HepG2 (cell line): ENCODE measurements at regions not wholly inside any gene's neighbourhood (a gene's known extent, or its start where the extent isn't known, plus 50 kb on each side); places are given as distances from the start of the nearest gene placed in this dataset.

Experiments used
- ATAC-seq: fragments of 200-7000 bp; cut with Tn5 transposase; 3 replicates; pipeline ENCODE4 v1.9.1; 2020; ENCODE audit warnings: mild to moderate bottlenecking, moderate library complexity
- BruUV-seq: library from RNA; stranded (reverse); fragments of 400-500 nt; replicated peaks from 2 replicates; lab custom pipeline; 2021; lab: Mats Ljungman, UMichigan
- CTCF ChIA-PET: fragments of 300-600 bp; formaldehyde crosslinking; extraction: SDS; loops from one replicate; lab custom pipeline; 2021; ENCODE audit warnings: low total read pairs, inconsistent platforms, low intra/inter-chr PET ratio; lab: Yijun Ruan, JAX
- POLR2A ChIA-PET: fragments of 350-600 bp; sonication (Branson Sonifier 250); formaldehyde crosslinking; loops from one replicate; lab custom pipeline; 2020; ENCODE audit warnings: antibody characterized with exemption, inconsistent platforms; lab: Yijun Ruan, JAX
- DNase-seq: peaks from one replicate; pipeline ENCODE4 v3.0.0-alpha.2; 2015; ENCODE audit warnings: low spot score
- FAIRE-seq: peaks from 3 replicates; lab custom pipeline; 2011; peaks lifted over from hg19 to GRCh38; lab: Jason Lieb, UNC
- H2AFZ ChIP-seq: one replicate; pipeline ENCODE4 v1.6.1; 2011; ENCODE audit warnings: low read length, inconsistent platforms
- H3K27ac ChIP-seq: fragments of 300-600 bp; 3 replicates; pipeline ENCODE4 v1.8.0; 2011; ENCODE audit warnings: mixed run types, mild to moderate bottlenecking, mixed read lengths, low read length, inconsistent platforms; ENCODE audit not compliant: insufficient read depth; ENCODE audit errors: extremely low read length
- H3K27me3 ChIP-seq, 2 experiments: fragments of 200-600 bp in 1 of 2; 2 replicates in 1 of 2; 3 replicates in 1 of 2; pipeline versions ENCODE4 v1.6.0 to v1.8.0; 2011; ENCODE audit warnings: low read length in 2 of 2, mild to moderate bottlenecking in 2 of 2, moderate library complexity in 2 of 2, inconsistent platforms in 1 of 2; ENCODE audit not compliant: insufficient read depth in 2 of 2, control insufficient read depth in 1 of 2
- H3K36me3 ChIP-seq, 2 experiments: fragments of 200-600 bp in 1 of 2; replicated peaks in 1 of 2; 2 replicates in 1 of 2; 3 replicates in 1 of 2; pipeline versions ENCODE4 v1.5.1 to v1.8.0; 2011; ENCODE audit warnings: low read length in 2 of 2, inconsistent platforms in 1 of 2; ENCODE audit not compliant: insufficient read depth in 2 of 2, control insufficient read depth in 1 of 2
- H3K4me1 ChIP-seq: 2 replicates; pipeline ENCODE4 v1.5.1; 2012; ENCODE audit warnings: low read length, inconsistent platforms; ENCODE audit not compliant: insufficient read depth
- H3K4me2 ChIP-seq: 2 replicates; pipeline ENCODE4 v1.6.0; 2011; ENCODE audit warnings: low read depth, low read length, inconsistent platforms
- H3K4me3 ChIP-seq, 3 experiments: fragments of 200-600 bp in 1 of 3; sonication (generic), shearing (Covaris generic) in 1 of 3; replicated peaks in 1 of 3; 2 replicates each; pipeline ENCODE4 v1.5.1; 2011 to 2016; ENCODE audit warnings: low read length in 3 of 3, inconsistent platforms in 2 of 3, low read depth in 2 of 3, mild to moderate bottlenecking in 2 of 3, control low read depth in 1 of 3, mixed read lengths in 1 of 3; ENCODE audit not compliant: insufficient read depth in 1 of 3
- H3K79me2 ChIP-seq: one replicate; pipeline ENCODE4 v1.6.1; 2011; ENCODE audit warnings: low read length, inconsistent platforms; ENCODE audit not compliant: insufficient read depth
- H3K9ac ChIP-seq: 2 replicates; pipeline ENCODE4 v1.6.0; 2011; ENCODE audit warnings: mild to moderate bottlenecking, low read depth, low read length, inconsistent platforms; ENCODE audit not compliant: insufficient read depth
- H3K9me3 ChIP-seq: 2 replicates; pipeline ENCODE4 v1.5.1; 2012; ENCODE audit warnings: mild to moderate bottlenecking, low read length
- H4K20me1 ChIP-seq: 2 replicates; pipeline ENCODE4 v1.6.0; 2011; ENCODE audit warnings: inconsistent platforms, mild to moderate bottlenecking, low read length, moderate library complexity; ENCODE audit not compliant: insufficient read depth
- MLX ChIP-seq: IDR thresholded peaks from 2 replicates; pipeline ENCODE4 v1.6.1; 2016
- ZBTB20 ChIP-seq: sonication (generic); formaldehyde crosslinking; IDR thresholded peaks from 2 replicates; pipeline ENCODE4 v1.8.1; 2023; ENCODE audit warnings: missing genetic modification reagents, low read depth, mild to moderate bottlenecking, borderline replicate concordance
- ZBTB38 ChIP-seq: sonication (generic); formaldehyde crosslinking; IDR thresholded peaks from 2 replicates; pipeline ENCODE4 v1.5.1; 2020; ENCODE audit warnings: mild to moderate bottlenecking, missing genetic modification reagents
- whole genome bisulfite sequencing: methylation state at CpG from one replicate; pipeline ENCODE4 v1.1.6; 2017; ENCODE audit warnings: low lambda C conversion rate; 5-methylcytosine and 5-hydroxymethylcytosine counted together
- in situ Hi-C: cut with HindIII; loops from 2 replicates; pipeline ENCODE4 v1.10.0; 2017; ENCODE audit warnings: low pct_unique_long_range_greater_than_20kb; ENCODE audit not compliant: extremely low pct_ligation_motif_present
- intact Hi-C: fragments of 100-400 bp; cut with micrococcal nuclease; formaldehyde crosslinking; loops from one replicate; pipeline ENCODE4 v1.10.0; 2022; ENCODE audit not compliant: unreplicated experiment
- TF ChIP-seq, protein P1 (sequence below): sonication (generic); formaldehyde crosslinking; IDR thresholded peaks from 2 replicates; pipeline ENCODE4 v1.5.1; 2020; ENCODE audit warnings: missing genetic modification reagents, mild to moderate bottlenecking, borderline replicate concordance
- TF ChIP-seq, protein P2 (sequence below): sonication (generic); formaldehyde crosslinking; IDR thresholded peaks from 2 replicates; pipeline ENCODE4 v1.4.0; 2020; ENCODE audit warnings: mild to moderate bottlenecking, missing genetic modification reagents

DNA sequence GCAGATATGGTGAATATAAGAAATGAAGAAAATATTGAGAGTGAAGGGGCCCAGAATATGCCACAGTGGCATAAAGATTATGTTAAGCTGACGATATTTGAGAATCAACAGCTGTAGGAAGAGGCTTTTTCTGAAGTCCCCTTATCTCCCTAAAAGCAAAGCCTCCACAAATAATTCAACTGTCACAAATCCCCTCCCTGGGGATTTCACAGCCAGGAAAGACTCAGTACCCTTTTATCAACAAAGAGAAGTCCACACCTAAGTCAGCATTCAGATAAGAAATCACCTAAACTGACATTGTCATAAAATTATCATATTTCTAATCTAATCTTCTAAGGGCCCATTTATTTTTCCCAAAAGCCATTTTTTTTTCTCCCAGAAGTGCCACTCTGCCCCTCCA lies 284.9 kb upstream of the VWC2 start (continued):
- TF ChIP-seq, protein P1, sequence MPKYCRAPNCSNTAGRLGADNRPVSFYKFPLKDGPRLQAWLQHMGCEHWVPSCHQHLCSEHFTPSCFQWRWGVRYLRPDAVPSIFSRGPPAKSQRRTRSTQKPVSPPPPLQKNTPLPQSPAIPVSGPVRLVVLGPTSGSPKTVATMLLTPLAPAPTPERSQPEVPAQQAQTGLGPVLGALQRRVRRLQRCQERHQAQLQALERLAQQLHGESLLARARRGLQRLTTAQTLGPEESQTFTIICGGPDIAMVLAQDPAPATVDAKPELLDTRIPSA (CRISPR knock-in tag) = no peak

GRCh38 chr7:49497471-49497870 lies 276.0 kb upstream of the VWC2 start:
- 25% methylated on average over 6 of the region's 6 CpGs for WGBS
- Histone ChIP-seq H3K36me3 (no peaks in the 10 kb centered on the region), H2AFZ (no peak overlapping the region), H3K9ac (no peak overlapping the region), H3K4me1 (no peaks in the 10 kb centered on the region), H3K27ac (no peak overlapping the region), H3K27me3 (no peaks in the 10 kb centered on the region; a peak in 1 of 5 replicates), H3K4me3 (no peak overlapping the region), H3K79me2 (no peaks in the 10 kb centered on the region), H4K20me1 (no peaks in the 10 kb centered on the region), H3K9me3 (no peaks in the 10 kb centered on the region), H3K4me2 (no peak overlapping the region)
- ChIA-PET CTCF (no interaction called here), POLR2A (no interaction called here)
- intact Hi-C loops (no loop called here), in situ Hi-C loops (no loop called here)
- TF ChIP-seq ZBTB20 (no peak), MLX (CRISPR knock-in tag) (no peak), ZBTB38 (no peak)
- TF ChIP-seq, protein P2, sequence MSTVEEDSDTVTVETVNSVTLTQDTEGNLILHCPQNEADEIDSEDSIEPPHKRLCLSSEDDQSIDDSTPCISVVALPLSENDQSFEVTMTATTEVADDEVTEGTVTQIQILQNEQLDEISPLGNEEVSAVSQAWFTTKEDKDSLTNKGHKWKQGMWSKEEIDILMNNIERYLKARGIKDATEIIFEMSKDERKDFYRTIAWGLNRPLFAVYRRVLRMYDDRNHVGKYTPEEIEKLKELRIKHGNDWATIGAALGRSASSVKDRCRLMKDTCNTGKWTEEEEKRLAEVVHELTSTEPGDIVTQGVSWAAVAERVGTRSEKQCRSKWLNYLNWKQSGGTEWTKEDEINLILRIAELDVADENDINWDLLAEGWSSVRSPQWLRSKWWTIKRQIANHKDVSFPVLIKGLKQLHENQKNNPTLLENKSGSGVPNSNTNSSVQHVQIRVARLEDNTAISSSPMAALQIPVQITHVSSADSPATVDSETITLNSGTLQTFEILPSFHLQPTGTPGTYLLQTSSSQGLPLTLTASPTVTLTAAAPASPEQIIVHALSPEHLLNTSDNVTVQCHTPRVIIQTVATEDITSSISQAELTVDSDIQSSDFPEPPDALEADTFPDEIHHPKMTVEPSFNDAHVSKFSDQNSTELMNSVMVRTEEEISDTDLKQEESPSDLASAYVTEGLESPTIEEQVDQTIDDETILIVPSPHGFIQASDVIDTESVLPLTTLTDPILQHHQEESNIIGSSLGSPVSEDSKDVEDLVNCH (CRISPR knock-in tag) = no peak
- DNase-seq (no peak), FAIRE-seq (no peak), ATAC-seq (no peak)
- BruUV-seq = no TSS peak
